ENCODE measurements at regions not wholly inside any gene's neighbourhood (a gene's known extent, or its start where the extent isn't known, plus 50 kb on each side); places are given as distances from the start of the nearest gene placed in this dataset.
"Not testable (repeated sequence)": the region's sequence is repeated elsewhere in the genome, so short reads cannot be mapped to it uniquely, and the experiment has no call there.

DNA sequence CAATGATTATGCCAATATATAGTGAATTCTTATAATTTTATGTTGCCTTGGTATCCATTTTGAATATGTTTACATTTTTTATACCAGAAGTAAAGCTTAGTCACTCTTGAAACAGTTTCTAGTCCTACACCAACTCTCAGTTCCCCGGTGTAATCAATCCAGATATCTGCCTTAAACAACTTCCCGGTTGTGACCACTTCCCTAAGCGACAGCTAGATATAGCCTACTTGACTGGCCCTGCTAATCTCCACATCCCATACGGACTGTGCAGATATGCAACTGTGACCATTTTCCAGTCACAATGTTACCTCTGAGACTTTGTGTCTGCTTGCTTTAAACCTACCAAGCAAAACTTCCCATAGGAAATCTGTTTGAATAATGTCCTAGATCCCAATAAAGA, 1551.5 kb upstream of the SEL1L start:
- no peak for DNase-seq
- in situ Hi-C loops (cut with HindIII; ENCODE audit: low pct_ligation_motif_present, low pct_unique_long_range_greater_than_20kb, low sequenced_read_pairs), result no loop called here

DNA sequence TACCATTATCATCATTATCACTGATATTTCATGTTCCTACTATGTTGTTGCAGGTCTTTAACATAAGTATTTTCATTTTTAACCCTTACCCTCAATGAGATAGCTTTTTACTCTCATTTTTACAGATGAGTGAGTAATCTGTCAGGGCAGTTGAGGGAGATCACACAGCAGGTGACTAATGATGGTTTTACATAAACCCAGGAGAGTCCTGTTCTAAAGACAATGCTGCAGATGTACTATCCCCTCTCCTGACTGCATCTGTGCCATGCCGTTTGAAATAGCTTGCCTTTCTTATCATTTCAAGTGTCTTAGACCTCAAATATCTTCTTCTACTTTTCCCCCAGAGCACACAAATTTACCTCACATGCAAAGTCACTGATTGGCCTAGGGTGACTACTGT, 1552.1 kb upstream of the SEL1L start:
- no peak for DNase-seq
- in situ Hi-C loops (cut with HindIII; ENCODE audit: low pct_ligation_motif_present, low pct_unique_long_range_greater_than_20kb, low sequenced_read_pairs), result no loop called here

DNA sequence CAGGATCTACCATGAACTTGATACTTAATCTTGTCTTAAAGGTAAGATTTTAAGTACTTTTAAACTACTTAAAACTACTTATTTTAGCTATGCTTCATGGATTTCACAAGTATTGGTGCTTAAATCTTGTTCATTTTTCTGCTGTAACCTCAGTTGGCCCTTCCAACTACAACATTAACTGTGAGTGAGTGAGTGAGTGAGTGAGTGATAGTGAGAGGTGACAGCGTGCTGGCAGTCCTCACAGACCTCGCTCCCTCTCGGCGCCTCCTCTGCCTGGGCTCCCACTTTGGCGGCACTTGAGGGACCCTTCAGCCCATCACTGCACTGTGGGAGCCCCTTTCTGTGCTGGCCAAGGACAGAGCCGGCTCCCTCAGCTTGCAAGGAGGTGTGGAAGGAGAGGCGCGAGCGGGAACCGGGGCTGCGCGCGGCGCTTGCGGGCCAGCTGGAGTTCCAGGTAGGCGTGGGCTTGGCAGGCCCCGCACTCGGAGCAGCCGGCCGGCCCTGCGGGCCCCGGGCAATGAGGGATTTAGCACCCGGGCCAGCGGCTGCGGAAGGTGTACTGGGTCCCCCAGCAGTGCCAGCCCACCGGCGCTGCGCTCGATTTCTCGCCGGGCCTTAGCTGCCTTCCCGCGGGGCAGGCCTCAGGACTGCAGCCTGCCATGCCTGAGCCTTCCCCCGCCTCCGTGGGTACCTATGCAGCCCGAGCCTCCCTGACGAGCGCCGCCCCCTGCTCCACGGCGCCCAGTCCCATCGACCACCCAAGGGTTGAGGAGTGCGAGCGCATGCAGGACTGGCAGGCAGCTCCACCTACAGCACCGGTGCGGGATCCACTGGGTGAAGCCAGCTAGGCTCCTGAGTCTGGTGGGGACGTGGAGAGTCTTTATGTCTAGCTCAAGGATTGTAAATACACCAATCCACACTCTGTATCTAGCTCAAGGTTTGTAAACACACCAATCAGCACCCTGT, 1558.6 kb upstream of the SEL1L start:
- not testable (repeated sequence) for DNase-seq

DNA sequence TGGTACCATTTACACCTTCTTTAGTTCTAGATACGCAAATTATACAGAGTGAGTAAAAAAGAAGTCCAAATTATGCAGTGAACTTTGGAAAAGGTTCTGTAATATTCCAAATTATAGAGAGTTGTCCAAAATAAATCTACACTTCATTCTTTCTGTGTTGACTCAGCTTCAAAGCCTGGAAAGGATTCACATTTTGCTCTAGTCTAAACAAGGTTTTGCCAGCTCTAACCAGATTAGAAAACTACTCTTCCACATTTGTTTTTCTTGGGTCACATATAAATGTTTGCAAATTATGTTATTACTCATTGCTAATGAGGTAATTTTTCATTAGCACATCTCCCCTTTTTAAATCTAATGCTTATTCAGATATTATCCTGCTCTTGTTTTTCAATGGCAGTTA, 1562.4 kb upstream of the SEL1L start:
- DNase-seq, result no peak
- in situ Hi-C loops (cut with HindIII; ENCODE audit: low pct_ligation_motif_present, low pct_unique_long_range_greater_than_20kb, low sequenced_read_pairs), result no loop called here

More for the DNA sequence above, 1558.6 kb upstream of the SEL1L start:
- in situ Hi-C loops (cut with HindIII; ENCODE audit: low pct_ligation_motif_present, low pct_unique_long_range_greater_than_20kb, low sequenced_read_pairs), result not testable (repeated sequence)

DNA sequence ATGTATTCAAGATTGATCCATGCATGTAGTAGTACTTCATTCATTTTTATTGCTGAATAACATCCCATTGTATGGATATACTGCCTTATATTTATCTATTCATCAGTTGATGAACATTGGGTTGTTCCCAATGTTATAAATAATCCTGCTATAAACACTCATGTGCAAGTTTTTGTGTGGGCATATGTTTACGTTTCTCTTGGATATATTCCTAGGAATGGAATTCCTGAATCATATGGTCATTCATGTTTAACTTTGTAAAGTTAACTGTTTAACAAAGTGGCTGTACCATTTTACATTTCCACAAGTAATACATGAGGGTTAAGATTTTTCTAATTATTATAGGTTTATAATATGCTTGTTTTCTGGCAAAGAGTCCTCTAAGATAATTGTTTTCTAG, 1568.2 kb upstream of the SEL1L start:
- no peak for DNase-seq
- in situ Hi-C loops (cut with HindIII; ENCODE audit: low pct_ligation_motif_present, low pct_unique_long_range_greater_than_20kb, low sequenced_read_pairs), result no loop called here

DNA sequence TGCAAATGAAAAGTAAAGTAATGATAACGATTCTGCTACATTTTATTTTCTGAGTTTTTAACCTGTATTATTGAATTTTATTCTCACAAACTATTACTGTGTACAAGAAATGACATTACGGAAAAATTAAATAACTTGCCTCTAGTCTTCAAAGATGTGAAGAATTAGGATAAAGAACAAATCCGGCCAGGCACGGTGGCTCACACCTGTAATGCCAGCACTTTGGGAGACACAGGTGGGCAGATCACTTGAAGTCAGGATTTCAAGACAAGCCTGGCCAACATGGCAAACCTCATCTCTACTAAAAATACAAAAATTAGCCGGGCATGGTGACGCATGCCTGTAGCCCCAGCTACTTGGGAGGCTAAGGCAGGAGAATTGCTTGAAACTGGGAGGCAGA, 1584.4 kb upstream of the SEL1L start:
- no peak for DNase-seq
- in situ Hi-C loops (cut with HindIII; ENCODE audit: low pct_ligation_motif_present, low pct_unique_long_range_greater_than_20kb, low sequenced_read_pairs), result no loop called here

DNA sequence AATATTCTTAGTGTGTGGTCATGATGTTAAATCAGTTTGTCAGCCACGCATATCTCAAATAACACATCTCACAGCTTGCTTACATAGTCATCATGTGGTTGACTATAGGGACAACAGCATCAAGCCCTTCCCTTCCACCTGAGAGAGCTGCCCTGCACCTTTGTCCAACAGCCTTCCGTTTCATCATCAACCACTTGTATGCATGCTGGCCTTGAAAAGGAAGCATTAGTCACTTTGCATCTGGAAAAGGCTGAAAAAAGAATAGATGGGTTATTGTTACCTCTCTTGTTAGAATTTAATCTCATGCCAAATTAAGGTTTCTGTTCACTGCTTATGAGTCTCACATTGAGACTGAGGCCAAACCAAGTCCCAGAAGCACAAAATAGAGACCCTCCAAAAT, 1586.5 kb upstream of the SEL1L start:
- no peak for DNase-seq
- in situ Hi-C loops (cut with HindIII; ENCODE audit: low pct_ligation_motif_present, low pct_unique_long_range_greater_than_20kb, low sequenced_read_pairs), result no loop called here

DNA sequence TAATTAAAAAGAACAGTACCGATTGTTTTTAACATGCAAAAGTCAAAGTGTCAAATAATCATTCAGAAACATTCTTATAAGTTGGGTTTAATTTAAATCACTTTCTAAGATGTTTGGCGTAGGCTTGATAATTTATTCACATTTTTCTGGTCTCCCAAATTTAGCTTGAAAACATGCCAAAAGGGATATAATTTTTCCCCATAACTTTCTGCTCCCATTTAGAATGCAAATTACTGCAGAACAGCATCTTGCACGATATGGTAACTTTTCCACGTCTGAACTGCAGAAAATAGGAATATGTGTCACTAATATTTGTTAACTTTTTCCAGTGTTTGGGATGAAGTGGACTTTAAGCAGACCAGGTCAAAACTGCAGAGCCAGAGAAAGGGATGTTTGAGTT, 1592.4 kb upstream of the SEL1L start:
- no peak for DNase-seq
- in situ Hi-C loops (cut with HindIII; ENCODE audit: low pct_ligation_motif_present, low pct_unique_long_range_greater_than_20kb, low sequenced_read_pairs), result no loop called here

DNA sequence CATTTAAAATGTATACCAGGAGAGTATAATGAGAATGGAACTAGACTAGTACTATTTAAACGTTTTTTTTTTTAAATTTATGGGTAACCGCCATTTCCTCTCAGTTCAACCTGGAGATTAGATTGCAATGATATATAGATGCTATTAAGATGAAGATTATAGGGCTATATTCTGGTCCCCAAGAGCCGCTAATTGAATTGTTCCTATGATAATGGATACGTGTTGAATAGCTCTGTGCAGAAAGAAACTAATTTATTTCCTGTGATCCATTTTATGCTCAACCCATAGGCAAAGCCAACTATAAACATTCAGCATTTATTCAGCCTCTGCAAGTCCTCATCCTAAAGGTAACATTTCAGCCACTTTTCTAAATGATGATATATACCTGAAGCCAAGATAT, 1595.1 kb upstream of the SEL1L start:
- no peak for DNase-seq
- in situ Hi-C loops (cut with HindIII; ENCODE audit: low pct_ligation_motif_present, low pct_unique_long_range_greater_than_20kb, low sequenced_read_pairs), result no loop called here

DNA sequence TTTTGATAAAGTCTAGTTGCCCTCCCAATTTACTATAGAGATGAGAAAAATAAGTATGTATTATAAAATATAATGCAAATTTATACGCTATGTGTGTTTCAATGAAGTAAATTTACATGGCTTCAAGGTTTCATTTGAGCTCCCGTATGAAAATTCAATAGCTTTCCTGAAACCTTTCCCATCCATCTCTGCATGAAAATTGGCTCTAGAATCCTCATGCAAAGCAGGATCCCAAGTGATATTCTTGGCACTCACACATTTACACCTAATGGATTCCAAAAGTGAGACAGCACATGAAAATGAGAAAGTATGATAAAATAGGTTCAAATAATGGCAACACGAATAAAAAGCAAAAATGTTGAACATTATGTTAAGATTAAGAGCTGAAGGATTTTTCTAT, 1595.8 kb upstream of the SEL1L start:
- in situ Hi-C loops (cut with HindIII; ENCODE audit: low pct_ligation_motif_present, low pct_unique_long_range_greater_than_20kb, low sequenced_read_pairs), result no loop called here

DNA sequence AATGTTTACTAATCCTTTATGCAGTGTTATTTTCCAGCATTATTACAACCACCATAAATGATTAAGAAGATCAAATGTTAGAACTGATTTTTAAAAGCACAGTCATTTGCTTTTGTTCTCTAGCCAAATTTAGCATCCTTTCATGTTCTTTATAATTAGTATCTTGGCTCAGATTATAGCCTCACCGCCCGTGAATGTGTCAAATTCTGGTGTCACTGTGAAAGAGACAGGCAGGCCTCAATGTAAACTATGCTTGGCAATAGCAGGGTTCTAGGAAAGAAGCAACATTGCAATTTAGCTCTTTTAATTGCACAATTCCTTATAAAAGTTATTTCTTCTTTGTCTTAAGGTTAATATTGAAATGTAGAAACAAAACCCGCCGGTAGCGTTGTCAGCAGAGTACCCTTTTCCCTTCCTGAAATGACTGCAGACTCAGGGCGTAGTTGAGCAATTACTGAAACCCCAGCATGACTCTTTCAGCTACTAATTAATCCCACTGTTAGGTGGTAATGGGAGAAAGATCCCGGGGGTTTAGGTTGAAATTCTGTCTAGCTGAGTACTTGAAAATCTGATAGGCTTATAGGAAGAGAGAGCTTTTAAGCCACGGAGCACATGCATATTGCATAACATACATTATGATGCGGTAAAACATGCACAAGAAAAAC, 1600.5 kb upstream of the SEL1L start:
- in situ Hi-C loops (cut with HindIII; ENCODE audit: low pct_ligation_motif_present, low pct_unique_long_range_greater_than_20kb, low sequenced_read_pairs), result no loop called here
- no peak for DNase-seq

More for the DNA sequence above, 1595.8 kb upstream of the SEL1L start:
- no peak for DNase-seq

DNA sequence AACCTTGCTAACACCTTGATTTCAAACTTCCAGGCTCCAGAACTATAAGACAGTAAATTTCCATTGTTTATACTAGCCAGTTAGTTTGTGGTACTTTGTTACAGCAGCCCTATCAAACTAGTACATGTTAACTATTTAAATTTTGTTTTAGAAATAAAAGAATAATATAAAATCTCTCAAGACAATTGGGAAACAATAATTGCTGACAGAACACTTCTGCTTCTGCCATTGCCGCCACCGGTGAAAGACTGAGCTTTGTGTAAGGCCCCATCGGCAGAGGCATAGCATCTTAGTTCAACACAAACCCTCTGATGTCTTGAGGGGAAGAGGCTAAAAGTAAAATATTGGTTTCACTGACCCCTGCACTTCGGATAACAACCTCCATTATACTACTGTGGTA, 1607.1 kb upstream of the SEL1L start:
- in situ Hi-C loops (cut with HindIII; ENCODE audit: low pct_ligation_motif_present, low pct_unique_long_range_greater_than_20kb, low sequenced_read_pairs), result no loop called here
- DNase-seq, result no peak

DNA sequence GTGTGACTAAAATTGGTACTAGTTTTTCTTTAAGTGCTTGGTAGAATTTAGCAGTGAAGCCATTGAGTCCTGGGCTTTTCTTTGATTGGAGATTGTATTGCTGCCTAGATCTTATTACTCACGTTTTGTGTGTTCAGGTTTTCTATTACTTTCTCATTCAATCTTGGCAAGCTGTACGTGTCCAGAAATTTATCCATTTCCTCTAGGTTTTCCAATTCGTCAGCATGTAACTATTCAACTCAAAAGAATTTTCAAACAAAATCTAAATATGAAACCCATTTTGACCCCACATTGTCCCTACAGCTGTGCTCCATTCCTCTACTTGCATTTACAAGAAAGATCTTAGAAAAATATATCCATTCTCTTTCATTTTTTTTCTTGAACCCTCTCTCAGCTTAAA, 1613.4 kb upstream of the SEL1L start:
- DNase-seq, result no peak
- in situ Hi-C loops (cut with HindIII; ENCODE audit: low pct_ligation_motif_present, low pct_unique_long_range_greater_than_20kb, low sequenced_read_pairs), result no loop called here

DNA sequence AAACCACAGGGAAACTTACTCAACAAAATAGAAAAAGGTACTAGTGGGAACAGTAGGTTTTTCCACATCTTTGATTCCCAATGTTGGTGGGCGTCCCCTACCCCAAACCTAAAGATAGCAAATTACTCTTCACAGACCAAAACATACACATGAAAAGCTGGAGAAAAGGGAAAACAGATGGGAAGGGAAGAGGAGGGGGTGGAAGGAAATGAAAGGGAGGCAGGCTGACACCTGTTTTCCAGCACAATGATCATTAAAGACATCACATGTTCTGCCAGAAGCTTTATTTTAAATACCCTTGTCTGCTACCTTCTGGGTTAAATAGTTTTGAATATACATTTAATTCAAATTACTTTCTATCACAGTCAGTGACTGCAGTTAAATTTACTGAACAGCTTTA, 1617.9 kb upstream of the SEL1L start:
- in situ Hi-C loops (cut with HindIII; ENCODE audit: low pct_ligation_motif_present, low pct_unique_long_range_greater_than_20kb, low sequenced_read_pairs), result no loop called here
- no peak for DNase-seq

DNA sequence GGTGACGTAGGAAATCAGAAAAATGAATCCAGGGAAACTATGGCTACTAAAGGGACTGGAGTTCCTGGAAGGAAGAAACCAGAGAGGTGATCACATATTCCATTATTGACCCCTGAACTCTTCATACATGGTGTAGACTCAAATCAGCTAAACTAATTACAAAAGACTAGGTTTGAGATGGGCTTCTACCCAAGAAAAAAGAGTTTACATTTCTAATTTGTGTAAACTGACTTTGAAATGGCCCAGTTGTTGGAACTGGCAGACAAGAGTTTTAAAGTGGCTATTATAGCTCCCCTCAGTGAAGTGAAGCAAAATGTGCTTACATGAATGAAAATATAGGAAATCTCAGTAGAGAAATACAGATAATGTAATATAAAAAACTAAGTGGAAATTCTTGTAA, 1619.4 kb upstream of the SEL1L start:
- in situ Hi-C loops (cut with HindIII; ENCODE audit: low pct_ligation_motif_present, low pct_unique_long_range_greater_than_20kb, low sequenced_read_pairs), result no loop called here
- DNase-seq, result no peak

DNA sequence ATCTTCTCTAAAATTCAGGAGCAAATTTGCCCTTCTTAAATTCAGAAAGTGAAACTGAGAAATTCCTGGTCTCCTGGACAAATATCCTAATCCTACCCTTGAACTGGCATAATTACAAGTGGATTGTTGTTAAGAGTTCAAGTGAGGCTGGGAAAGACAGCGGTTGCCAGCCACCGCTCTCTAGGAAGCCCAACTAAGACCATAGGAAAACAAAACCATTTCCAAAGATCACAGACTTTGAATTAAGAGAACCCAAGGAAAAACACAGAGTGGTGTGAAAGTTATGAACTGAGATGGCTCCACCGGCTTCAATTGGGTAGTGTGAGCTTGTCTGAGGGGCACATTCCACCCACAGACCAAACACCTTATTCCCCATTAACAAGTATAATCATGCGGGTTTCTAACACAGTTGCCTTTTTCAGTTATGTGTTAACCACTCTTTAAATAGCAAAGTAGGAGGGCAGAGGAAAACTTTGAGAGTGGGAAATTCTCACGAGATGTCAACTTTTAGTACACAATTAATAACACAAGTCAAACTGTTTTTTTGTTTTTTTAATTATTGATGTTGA, 1628.8 kb upstream of the SEL1L start:
- in situ Hi-C loops (cut with HindIII; ENCODE audit: low pct_ligation_motif_present, low pct_unique_long_range_greater_than_20kb, low sequenced_read_pairs), result no loop called here
- DNase-seq, result no peak

DNA sequence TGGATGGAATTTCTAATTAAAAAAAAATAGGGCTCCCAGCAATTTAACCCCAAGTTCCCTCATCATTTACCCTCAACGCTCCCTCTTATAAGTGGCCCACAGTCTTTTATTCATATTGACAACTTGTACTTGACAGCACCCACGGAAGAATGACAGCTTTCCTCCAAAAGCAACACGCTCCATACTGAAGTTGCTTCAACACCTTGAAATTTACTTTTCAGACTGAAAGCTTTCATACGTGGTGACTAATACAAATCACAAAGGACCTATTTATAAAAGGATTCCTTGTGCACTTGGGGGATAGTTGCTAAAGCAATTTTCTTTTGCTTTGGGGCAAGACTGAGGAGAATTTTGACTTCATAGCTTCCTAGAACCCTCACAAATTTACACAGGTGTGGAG, 1629.4 kb upstream of the SEL1L start:
- in situ Hi-C loops (cut with HindIII; ENCODE audit: low pct_ligation_motif_present, low pct_unique_long_range_greater_than_20kb, low sequenced_read_pairs), result no loop called here
- no peak for DNase-seq

DNA sequence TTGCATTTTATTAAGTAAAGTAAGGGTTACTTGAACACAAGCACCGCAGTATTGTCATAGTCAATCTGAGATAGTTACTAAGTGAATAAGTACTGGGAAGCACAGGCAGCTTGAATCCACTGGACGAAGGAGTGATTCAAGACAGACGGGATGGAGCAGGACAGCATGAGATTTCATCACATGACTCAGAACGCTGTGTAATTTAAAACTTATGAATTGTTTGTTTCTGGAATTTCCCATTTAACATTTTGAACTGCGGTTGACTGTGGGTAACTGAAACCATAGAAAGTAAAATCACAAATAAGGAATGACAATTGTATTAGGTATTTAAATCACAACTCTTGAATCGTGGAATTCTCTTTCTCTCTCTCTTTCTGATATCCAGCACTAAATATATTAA, 1630.4 kb upstream of the SEL1L start:
- DNase-seq, result peak; percentile 59
- in situ Hi-C loops (cut with HindIII; ENCODE audit: low pct_ligation_motif_present, low pct_unique_long_range_greater_than_20kb, low sequenced_read_pairs), result no loop called here

DNA sequence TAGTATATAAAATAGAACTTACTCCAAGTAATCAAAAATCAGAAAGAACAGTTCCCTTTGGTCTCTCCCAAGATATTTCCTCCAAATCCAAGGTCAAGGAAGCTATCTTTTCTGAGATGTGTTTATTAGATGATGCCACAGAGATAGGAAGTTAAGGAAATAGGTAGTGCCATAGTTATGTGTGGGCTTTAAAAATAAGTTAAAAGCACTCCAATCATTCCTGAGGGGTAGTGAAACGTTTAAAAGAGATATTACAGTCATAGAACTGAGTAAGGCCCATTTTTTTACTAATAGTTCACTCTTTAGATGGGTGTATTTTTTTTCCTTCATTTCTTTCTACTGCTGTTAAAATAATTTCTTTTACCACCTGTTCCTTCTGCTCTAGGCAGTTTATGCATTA, 1630.9 kb upstream of the SEL1L start:
- peak; percentile 60 for DNase-seq
- in situ Hi-C loops (cut with HindIII; ENCODE audit: low pct_ligation_motif_present, low pct_unique_long_range_greater_than_20kb, low sequenced_read_pairs), result no loop called here

DNA sequence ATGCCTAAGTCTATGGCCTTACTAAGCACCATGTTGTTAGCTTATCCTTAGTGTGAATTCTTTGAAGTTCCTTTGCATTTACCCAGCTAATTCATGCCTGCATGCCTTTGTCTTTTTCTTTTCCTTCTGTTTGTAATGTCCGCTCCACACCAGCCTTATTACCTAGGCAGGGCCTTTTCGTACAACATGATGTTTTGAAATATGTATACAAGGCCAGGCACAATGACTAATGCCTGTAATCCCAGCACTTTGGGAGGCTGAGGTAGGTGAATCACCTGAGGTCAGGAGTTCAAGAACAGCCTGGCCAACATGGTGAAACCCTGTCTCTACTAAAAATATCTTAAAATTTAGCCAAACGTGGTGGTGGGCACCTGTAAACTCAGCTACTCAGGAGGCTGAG, 1636.5 kb upstream of the SEL1L start:
- DNase-seq, result no peak
- in situ Hi-C loops (cut with HindIII; ENCODE audit: low pct_ligation_motif_present, low pct_unique_long_range_greater_than_20kb, low sequenced_read_pairs), result no loop called here
